ENCODE measurements at regions not wholly inside any gene's neighbourhood (a gene's known extent, or its start where the extent isn't known, plus 50 kb on each side); places are given as distances from the start of the nearest gene placed in this dataset.

- TF ChIP-seq, protein P1, sequence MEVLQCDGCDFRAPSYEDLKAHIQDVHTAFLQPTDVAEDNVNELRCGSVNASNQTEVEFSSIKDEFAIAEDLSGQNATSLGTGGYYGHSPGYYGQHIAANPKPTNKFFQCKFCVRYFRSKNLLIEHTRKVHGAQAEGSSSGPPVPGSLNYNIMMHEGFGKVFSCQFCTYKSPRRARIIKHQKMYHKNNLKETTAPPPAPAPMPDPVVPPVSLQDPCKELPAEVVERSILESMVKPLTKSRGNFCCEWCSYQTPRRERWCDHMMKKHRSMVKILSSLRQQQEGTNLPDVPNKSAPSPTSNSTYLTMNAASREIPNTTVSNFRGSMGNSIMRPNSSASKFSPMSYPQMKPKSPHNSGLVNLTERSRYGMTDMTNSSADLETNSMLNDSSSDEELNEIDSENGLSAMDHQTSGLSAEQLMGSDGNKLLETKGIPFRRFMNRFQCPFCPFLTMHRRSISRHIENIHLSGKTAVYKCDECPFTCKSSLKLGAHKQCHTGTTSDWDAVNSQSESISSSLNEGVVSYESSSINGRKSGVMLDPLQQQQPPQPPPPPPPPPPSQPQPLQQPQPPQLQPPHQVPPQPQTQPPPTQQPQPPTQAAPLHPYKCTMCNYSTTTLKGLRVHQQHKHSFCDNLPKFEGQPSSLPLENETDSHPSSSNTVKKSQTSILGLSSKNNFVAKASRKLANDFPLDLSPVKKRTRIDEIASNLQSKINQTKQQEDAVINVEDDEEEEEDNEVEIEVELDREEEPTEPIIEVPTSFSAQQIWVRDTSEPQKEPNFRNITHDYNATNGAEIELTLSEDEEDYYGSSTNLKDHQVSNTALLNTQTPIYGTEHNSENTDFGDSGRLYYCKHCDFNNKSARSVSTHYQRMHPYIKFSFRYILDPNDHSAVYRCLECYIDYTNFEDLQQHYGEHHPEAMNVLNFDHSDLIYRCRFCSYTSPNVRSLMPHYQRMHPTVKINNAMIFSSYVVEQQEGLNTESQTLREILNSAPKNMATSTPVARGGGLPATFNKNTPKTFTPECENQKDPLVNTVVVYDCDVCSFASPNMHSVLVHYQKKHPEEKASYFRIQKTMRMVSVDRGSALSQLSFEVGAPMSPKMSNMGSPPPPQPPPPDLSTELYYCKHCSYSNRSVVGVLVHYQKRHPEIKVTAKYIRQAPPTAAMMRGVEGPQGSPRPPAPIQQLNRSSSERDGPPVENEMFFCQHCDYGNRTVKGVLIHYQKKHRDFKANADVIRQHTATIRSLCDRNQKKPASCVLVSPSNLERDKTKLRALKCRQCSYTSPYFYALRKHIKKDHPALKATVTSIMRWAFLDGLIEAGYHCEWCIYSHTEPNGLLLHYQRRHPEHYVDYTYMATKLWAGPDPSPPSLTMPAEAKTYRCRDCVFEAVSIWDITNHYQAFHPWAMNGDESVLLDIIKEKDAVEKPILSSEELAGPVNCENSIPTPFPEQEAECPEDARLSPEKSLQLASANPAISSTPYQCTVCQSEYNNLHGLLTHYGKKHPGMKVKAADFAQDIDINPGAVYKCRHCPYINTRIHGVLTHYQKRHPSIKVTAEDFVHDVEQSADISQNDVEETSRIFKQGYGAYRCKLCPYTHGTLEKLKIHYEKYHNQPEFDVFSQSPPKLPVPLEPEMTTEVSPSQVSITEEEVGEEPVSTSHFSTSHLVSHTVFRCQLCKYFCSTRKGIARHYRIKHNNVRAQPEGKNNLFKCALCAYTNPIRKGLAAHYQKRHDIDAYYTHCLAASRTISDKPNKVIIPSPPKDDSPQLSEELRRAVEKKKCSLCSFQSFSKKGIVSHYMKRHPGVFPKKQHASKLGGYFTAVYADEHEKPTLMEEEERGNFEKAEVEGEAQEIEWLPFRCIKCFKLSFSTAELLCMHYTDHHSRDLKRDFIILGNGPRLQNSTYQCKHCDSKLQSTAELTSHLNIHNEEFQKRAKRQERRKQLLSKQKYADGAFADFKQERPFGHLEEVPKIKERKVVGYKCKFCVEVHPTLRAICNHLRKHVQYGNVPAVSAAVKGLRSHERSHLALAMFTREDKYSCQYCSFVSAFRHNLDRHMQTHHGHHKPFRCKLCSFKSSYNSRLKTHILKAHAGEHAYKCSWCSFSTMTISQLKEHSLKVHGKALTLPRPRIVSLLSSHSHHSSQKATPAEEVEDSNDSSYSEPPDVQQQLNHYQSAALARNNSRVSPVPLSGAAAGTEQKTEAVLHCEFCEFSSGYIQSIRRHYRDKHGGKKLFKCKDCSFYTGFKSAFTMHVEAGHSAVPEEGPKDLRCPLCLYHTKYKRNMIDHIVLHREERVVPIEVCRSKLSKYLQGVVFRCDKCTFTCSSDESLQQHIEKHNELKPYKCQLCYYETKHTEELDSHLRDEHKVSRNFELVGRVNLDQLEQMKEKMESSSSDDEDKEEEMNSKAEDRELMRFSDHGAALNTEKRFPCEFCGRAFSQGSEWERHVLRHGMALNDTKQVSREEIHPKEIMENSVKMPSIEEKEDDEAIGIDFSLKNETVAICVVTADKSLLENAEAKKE (CRISPR knock-in tag; IDR thresholded peaks at IDR 0.05), result no peak
- TF ChIP-seq, protein P2, sequence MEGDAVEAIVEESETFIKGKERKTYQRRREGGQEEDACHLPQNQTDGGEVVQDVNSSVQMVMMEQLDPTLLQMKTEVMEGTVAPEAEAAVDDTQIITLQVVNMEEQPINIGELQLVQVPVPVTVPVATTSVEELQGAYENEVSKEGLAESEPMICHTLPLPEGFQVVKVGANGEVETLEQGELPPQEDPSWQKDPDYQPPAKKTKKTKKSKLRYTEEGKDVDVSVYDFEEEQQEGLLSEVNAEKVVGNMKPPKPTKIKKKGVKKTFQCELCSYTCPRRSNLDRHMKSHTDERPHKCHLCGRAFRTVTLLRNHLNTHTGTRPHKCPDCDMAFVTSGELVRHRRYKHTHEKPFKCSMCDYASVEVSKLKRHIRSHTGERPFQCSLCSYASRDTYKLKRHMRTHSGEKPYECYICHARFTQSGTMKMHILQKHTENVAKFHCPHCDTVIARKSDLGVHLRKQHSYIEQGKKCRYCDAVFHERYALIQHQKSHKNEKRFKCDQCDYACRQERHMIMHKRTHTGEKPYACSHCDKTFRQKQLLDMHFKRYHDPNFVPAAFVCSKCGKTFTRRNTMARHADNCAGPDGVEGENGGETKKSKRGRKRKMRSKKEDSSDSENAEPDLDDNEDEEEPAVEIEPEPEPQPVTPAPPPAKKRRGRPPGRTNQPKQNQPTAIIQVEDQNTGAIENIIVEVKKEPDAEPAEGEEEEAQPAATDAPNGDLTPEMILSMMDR (conservative IDR thresholded peaks at IDR 0.05; ENCODE audit: low read depth in 2 of 2), result no peak
- TF ChIP-seq ETS1 (IDR thresholded peaks at IDR 0.05) (no peak), ZNF114 (CRISPR knock-in tag; IDR thresholded peaks at IDR 0.05) (no peak), STAT1 (IDR thresholded peaks at IDR 0.05; ENCODE audit: unreplicated experiment) (no peak), CREB1 (CRISPR knock-in tag; IDR thresholded peaks at IDR 0.05; ENCODE audit: low read depth) (no peak), JUNB (IDR thresholded peaks at IDR 0.05; ENCODE audit: unreplicated experiment) (no peak), POLR2AphosphoS5 (IDR thresholded peaks at IDR 0.05; ENCODE audit: low read depth) (no peak), EZH2phosphoT487 (IDR thresholded peaks at IDR 0.05; ENCODE audit: unreplicated experiment) (no peak)
These were observed 856.2 kb downstream of the TUSC7 start (continued) for GRCh38 chr3:117565777-117566176.

Data from GM23338 (cell line).